T1000 (cell line): ENCODE measurements at regions not wholly inside any gene's neighbourhood (a gene's known extent, or its start where the extent isn't known, plus 50 kb on each side); places are given as distances from the start of the nearest gene placed in this dataset.
"Not testable (repeated sequence)": the region's sequence is repeated elsewhere in the genome, so short reads cannot be mapped to it uniquely, and the experiment has no call there.

ENCODE experiments used
- DNase-seq: peaks from one replicate; lab custom pipeline; 2025; ENCODE audit warnings: mixed read lengths; lab: John Stamatoyannopoulos, UW

DNA sequence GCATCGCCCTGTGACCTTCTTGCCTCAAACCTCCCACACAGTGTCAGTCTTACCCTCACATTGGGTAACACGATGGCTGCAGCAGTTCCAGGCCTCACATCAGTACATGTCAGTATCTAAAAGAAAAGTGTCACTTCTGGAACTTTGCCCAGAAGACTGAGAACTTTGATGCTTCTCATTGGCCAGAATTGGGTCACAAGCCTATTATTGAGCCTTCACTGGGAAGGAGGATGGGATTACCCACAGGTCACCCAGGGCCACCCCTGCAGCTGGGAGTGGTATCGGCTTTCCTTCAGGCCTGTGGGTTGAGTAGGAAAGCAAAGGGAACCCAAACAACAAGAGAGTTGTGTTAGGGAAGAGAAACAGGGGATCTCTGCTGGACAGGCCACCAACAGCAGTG lies 111.5 kb downstream of the NPY start:
- no peak for DNase-seq

DNA sequence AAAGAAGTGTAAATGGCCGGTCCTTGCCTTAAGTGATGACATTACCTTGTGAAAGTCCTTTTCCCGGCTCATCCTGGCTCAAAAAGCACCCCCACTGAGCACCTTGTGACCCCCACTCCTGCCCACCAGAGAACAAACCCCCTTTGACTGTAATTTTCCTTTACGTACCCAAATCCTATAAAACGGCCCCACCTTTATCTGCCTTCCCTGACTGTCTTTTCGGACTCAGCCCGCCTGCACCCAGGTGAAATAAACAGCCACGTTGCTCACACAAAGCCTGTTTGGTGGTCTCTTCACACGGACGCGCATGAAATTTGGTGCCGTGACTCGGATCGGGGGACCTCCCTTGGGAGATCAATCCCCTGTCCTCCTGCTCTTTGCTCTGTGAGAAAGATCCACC lies 112.4 kb downstream of the NPY start:
- not testable (repeated sequence) for DNase-seq

DNA sequence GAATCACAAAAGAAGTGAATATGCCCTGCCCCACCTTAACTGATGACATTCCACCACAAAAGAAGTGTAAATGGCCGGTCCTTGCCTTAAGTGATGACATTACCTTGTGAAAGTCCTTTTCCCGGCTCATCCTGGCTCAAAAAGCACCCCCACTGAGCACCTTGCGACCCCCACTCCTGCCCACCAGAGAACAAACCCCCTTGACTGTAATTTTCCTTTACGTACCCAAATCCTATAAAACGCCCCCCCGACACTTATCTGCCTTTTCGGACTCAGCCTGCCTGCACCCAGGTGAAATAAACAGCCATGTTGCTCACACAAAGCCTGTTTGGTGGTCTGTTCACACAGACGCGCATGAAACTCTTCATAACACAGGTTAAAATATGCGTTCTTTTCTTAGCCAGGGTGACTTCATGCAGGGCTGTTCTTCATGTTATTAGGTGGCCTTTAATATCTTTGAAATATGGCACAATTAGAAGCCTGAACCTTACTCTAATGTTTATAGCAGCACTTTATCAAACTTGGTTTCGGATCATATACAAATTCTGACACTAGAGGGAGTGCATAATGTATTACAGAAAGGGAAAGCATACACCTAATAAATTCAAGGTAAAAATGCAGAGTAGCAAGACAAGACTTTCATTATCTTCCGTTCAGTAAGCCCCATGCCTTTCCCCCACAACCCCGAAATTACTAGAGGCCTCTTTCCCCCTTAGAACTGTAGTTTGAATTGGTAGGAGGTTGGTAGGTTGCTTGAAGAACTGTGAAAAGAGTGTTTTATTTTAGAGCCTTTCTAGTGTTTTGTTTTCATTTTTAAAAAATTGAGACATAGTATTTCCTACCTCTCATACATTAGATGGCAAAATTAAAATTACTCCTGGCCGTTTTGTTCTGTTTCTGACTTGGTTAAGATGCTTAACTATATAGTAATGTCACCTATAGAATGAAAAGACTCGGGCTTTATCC lies 117.9 kb downstream of the NPY start:
- DNase-seq = no peak

DNA sequence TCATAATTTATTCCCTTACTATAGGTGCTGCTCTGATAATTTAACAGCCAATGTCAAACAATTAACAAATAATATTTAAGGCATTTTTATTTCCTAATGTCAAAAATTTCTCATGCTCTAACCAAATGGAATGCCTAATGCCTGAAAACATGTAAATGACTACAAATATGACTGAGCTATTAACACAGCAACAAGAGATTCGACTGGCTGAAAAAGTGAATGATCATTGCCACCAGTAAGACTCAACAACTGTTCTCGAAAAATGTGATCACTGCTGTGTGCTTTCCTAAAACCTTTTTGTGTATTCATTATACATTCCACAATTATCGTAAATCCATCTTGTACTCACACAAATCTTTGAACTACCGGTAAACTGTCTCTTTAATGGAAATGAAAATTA lies 118.7 kb downstream of the NPY start:
- no peak for DNase-seq

DNA sequence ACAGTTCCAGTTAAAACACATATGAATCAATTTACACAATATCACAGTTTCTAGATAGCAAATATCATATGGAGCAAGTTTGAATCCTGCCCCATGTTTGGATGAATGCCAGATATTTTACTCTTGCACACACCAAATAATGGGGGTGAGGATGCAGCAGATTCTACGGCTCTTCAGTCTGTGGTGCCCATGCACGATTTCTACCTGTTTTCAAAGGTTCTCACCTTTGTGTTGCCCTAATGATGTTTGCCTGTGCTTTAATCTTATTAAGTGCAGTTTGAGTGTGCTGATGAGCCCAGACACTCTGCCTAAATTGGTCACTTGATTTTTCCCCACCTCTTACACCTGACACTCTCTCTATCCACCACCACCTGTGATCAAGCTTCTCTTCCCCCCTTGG lies 119.6 kb downstream of the NPY start:
- no peak for DNase-seq

DNA sequence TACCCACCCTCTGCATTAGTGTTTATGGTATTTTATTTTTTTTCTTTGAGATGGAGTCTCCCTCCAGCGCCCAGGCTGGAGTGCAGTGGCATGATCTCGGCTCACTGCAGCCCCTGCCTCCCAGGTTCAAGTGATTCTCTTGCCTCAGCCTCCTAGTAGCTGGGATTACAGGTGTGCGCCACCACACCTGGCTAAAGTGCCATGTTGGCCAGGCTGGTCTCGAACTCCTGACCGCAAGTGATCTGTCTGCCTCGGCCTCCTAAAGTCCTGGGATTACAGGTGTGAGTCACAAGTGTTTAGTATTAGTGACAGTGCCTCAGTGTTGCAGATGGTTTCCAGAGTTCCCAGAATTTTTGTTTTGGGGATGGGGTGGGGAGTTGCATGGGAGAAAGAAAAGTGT lies 120.3 kb downstream of the NPY start:
- DNase-seq = no peak

DNA sequence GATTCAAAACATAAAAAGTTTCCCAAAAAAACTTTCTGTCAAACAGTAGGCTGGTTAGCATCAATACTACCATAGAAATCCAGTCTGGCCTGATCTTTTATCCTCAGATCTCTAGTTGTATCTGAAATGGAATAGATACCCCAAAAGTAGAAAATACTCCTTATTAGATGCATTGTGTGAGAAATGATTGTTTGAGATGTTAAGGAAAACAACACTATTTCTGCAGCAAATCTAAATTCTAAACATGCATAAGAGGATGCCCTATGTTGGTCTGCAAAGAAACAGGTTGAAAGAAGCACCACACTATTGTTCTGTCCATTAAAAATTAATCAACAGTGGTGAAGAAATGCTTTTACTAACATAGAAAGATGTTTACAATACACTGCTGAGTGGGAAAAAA lies 121.0 kb downstream of the NPY start:
- no peak for DNase-seq

DNA sequence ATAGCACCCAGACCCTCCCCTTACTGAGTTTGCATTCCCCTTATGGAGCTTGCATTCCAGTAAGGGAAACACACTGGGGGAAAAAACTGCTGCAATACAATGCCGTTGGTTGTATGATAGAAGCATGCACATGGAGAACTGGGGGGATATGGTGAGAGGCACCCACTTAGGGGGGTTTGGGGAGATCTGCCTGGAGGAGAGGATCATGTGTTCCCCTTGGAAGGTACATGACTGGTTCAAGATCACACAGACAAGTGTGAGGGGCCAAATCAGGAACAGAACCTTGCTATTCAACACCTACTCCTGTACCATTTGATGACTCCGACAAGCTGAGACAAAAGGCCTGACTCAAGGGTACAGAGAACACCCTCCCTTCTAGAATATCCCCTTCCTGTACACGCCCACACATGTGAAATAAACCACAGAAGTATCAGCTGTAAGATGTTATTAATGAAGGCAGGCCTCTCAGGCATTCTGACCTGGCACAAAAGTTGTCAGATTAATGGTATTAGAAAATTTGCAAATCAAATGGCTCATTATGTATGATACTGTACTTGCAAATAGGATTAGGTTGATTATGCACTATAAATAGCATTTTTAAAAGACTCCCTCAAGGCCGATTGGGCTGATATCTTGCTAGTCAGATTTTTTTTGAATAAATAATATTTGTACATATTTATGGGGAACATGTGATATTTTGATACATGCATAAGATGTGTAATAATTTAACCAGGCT lies 122.2 kb downstream of the NPY start:
- no peak for DNase-seq

DNA sequence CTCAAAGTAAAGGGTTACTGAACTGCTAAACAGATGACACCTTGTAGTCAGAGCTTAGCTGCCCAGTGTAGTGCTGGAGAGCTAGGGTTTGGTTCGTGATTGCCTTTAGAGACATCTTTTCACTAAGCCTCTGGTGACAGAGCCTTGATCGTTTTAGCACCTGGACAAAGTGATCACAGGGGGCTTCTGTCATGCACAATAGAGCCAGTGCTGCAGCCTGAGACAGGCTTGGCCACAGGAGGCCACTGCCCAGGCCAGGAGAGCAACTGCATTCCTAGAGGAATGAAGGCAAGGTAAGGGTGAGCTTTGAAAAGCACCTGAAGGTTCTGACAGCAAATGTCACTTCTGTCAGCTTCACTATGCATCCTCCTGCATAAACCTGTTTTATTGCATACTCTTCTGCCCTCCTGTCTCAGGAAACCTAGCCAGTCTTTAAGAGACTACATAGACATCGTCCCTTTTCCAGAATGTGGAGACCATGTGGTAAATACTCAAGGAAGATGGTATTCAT lies 122.9 kb downstream of the NPY start:
- DNase-seq = no peak

DNA sequence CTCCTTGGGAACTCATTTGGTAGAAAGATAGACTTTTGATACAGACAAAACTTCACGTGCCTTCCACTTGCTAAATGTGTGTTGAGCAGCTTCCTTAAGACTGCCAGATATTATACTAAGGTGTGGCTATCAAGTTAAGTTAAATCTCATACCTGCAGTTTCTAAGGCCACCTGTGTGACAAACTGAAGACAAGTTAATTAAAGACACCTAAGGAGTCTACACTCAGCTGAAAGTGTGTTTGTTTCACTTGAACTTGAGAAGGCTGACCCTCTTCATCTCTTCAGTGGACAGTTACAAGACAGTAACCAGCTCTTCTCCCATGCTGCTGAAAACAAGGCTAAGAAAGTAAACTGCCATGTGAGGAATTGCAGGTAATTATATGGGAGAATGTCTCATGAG lies 124.0 kb downstream of the NPY start:
- DNase-seq = no peak

DNA sequence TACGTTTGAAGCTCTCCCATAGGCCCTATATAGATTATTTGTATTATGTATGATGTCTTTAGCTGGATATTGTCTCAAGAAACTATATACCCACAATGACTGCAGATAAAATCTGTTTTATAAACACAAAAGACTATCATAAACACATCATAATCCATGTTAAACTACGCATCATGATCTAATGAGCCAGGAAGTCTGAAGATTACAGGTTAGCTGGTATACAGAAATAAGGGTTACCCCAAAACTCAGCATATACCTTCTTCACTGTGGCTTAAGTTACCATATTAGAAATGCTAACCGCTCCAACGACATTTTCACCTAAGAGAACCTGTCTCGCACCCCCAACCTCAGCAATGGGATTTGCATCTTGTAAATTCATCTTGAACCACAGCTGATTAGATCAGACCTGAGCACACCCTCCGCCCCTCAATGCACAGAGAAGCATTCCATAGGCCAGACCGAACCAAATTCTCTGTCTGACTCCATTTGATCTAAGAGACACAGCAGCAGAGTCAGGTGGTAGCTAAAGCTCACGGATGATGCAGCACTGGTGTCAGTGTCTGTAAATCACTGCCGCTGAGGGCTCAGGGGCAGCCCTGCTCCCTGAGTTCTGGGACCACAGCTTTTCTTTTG lies 124.9 kb downstream of the NPY start:
- no peak for DNase-seq

DNA sequence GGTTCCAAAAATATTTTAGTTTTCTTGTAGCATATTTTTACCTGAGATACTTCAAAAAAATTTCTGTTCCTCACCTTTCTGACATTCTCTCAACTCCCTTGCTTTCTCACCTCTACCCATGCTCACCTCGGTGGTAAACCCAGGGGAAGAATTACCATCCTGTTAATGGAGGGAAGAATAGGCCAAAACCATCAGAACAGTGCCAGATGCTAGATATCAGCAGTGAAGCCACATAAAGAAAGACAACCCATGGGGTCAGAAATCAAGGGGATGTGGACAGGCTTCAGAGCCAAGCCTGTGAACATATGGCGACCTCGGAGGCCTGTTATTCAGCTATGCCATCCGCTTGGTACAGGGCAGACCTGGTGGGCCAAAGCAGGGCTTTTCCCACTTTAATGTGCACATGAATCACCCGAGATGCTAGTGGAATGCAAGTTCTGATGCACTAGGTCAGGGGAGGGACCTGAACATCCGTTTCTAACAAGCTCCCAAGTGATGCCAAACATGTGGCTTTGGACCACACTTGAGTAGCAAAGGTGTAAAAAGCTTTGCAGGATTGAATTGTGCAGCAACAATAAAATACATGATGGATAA lies 125.5 kb downstream of the NPY start:
- DNase-seq = no peak

DNA sequence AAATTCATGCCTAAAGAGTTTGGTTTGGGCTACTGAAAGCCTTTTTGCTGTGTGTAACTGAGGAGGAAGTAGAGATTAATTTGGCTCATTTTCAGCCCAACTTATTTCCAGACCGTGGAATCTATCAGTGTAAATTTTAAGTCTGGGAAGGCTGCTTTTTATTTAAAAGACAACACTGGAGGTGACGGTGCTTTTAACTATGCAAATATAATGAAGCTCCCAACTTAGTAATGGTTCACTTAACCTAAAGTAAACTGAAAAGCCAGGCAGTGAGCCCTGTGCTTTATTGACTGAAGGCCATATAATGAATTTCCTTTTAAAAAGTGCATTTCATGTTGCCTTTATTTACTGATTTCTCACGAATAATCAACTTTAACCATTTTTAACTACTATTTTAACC lies 127.2 kb downstream of the NPY start:
- DNase-seq = no peak

DNA sequence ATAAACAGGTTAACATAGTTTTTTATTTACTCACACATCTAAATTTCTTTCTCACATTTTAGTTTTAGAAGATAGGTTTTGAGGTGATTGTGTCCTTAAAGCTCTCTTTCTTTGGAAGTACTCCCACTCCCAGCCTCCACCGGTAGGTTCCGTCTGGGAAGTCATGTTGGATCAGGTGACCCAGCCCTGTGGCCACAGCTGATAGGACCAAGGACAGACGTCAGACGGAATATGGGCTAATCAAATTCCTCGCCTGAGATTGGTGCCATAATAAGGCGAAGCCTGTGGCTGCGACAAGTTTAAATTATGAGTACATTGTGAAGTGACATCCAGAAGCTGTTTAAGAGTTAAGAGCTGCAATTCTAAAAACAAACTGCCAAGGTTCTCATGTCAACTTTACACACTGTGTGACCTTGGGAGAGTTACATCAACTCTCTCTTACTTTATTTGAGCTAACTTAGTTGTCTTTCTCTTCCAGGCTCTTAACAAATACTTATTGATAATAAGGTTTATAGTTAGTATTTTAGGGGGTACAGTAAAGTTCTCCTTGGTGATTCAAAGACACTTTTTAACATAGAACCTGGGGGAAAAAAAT lies 133.6 kb downstream of the NPY start:
- DNase-seq = no peak

DNA sequence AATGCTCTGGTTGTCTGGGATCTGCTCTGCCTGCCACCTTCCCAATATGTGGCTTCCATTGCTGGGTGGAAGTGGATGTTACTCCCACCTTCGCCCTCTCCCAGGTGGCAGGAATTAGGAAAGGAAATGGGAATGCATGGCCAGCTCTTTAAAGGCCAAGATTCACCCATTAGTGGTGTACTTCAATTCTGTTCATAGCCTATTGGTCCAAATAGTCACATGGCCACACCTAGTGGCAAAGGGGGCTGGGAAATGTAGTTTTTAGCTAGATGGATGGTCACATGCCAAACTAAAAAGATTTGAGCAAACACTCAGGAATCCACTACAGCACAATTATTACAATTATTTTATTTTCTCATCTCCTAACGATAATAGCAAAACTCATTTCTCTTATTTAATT lies 135.1 kb downstream of the NPY start:
- no peak for DNase-seq

DNA sequence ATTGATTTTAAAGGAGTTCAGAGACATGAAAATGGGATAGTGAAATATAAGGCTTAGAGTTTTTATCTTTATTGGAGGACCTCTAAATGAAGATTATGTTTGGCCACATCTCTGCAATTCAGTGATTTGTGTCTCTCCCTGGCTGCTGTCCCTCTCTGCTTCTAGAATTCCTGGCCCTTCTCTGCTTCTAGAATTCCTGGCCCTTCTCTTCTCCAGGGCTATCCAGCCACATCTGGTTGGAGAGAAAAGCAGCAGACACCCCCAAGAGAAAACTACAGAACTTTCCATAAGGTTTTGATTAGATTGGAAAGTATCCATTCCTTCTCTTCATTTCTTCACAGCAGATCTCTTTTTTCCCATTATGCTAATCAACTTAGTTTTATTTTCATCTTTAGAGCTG lies 135.5 kb downstream of the NPY start:
- DNase-seq = no peak

DNA sequence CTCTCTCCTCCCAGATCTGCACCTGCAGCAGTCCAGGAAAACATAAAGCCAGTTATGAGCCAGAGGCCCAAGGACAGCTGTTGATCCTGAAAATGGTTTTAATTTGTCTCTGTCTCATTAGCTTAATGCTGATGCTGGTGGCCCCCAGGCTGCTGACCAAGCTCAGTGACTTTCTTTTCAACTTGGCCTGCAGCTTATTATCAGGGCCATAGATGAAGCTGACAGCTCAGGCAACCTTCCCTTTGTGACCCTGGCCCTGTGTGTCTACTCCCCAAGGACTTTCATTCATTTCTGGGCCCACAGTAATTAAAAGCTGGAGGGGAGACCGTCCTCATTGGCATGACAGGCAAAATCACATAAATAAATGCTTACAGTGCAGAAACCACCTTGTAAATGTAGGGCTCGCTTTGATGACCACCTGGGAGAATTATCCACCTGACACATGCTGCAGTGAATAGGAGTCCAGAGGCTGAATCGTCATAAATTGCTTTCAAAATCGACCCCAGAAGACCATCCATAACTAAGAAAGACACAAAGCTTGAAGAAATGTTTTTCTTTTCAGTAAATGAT lies 138.5 kb downstream of the NPY start:
- DNase-seq = no peak

DNA sequence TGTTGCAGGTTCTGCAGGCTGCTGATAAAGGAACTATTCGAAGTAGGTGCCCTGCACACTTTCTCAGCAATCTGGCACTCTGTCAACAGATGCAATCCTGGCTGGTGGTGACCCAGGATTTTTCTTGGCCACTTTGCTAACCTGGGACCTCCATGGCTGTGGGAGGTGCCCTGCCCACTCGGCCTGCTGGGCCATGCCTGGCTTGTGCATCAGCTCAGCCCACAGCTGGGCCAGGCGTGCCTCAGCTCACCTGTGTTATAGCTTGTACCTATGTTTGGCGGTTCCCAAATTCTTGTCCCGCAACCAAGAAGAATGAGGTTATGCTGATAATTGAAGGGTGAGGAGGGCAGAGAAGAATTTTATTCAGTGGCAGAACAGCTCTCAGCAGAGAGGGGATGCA lies 141.7 kb downstream of the NPY start:
- no peak for DNase-seq

DNA sequence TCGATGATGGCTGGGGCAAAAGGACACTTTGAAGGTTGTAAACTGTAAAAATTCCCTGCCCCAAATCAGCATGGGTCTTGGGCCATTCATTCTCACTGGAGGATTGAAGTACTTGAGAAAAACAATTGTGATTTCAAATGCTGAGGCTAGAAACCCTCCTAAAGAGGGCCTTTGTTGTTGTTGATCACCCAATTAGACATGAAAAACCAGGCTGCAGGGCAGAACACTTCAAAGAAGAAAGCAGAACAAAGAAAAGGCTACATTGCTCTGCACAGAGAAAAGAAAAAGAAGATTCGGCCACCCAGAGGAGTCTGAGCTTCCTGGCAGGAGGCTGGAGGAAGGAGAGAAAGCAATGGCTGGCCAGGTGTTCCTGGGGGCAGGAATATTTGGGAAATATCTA lies 143.1 kb downstream of the NPY start:
- DNase-seq = no peak

DNA sequence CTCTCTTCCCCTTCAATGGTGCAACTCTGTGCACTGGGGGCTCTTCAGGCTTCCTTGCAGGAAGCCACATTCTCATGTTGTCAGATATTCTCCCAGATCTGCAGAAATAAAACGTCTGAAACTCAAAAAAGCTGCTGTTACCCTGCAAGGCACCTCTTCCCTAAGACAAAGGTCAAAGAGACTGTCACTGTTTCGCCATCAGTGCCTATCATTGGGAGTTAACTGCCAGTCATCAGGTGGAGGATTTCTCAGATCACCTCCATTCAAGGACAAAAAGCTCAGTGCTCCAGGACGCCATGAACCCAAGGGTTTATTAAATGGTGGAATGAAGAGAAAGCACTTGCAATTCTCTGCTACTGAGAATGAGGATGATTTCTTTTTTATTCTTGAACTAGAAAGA lies 144.6 kb upstream of the PALS2 start:
- no peak for DNase-seq

DNA sequence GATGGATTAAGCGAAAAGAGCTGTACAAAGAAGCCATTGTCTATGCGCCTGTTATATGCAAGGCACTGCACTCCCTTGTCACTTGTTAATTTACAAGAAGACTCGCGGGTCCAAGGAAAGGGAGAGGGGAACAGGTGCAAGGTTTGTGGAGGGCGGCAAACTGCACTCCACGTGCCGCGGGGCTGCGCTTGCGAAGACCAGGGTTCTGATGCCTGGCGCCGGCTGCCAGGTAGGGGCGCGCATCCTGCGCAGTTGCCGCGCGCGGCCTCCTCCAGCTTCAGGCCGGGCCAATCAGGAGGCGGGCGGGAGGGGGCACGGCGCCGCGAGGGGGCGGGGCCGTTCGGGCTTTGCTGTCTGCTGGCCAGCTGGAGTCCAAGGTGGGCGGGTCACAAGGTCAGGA lies 140.6 kb upstream of the PALS2 start:
- DNase-seq = no peak

DNA sequence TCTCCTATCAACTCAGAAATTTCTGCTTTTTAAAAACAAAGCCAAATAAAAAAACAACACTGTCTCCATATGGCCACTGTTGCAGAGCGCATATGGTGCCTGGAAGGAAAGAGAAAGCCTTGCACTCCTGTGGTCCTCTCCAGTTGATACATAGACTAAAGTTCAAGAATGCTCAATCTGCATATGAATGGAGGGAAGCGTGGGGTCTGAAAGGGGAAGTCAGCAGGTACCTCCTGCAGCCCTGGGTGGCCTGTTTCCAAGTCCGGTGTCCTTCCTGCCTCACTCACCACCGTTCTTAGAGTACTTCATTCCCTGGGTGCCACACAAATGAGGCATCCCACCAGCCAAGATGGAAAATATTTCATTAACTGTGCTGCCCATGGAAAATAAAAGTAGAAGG lies 138.3 kb upstream of the PALS2 start:
- DNase-seq = no peak
